ENCODE measurements at regions not wholly inside any gene's neighbourhood (a gene's known extent, or its start where the extent isn't known, plus 50 kb on each side); places are given as distances from the start of the nearest gene placed in this dataset.

DNA sequence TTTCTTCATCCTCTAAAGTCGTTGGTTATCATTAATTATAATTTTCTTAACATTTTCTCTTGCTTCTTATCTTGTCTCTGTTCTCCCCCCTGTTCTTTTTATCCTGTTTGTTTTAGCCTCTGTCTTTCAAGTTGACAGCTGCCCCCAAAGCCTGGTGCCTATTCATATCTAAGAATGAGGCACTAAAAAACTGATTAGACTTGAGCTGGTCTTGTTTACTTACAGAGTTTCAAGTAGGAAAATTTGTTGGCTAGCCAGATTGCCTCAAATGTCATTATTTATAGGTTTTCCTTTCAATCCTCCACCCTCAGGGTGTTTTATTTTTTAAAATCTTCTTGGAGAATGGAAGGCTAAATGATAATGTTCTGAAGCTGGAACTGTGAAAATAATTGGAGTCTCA lies 236.0 kb downstream of the UTP18 start:
- no peak for DNase-seq

DNA sequence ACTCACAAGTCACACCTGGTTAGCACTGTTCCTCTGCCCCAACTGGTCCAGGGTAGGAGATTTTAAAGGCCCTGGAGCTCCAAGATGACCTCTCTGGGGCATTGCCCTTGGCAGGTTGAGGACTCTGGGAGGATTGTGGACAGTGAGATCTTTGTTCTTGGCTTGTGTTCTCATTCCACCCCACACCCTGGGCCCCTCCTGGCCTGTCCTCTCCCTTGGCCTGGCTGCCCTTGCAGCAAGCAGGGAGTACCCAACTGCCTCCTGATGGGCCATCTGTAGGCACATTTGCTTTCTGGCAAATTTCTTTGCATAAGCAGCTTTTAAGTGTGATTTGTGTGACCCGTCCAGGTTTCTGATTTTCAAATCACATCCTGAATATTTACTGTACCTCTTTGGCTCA lies 239.6 kb downstream of the UTP18 start:
- DNase-seq: no peak

DNA sequence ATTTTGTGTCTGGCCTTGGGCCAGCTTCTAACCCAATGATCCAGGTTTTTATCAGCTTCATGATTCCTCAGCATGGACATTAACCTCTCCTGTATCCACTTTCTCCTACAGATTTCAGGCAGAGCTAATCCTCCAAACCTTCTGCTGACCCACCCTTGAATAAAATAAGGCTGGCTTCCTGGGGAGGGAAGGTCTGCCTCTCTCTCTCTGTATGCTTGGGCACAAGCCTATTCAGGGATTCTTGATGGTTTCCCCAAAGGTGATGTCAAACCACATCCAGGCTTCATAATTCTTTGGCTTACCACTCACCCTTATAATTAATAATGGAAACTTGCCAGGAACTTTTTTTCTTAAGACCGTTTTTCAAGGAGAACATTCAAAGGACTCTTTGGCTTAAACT lies 240.1 kb downstream of the UTP18 start:
- no peak for DNase-seq

DNA sequence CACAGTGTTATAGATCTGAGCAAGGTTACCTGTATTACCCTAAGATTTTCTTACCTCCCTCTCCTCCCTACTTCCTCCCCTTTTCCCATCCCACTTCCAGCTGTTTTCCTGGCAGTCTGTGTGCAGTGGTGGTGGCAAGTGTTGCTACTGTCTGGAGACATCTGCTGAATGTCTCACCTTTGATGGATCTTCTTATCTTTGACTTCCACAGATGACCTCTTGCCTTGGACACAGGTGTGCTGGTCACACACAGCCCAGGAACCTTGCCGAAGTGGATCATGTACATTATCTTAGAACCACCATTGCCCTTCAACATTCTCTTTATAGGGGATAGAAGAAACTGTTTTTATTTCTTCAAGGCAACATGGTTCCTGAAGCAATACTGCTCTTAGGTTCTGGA lies 245.1 kb downstream of the UTP18 start:
- DNase-seq: no peak

DNA sequence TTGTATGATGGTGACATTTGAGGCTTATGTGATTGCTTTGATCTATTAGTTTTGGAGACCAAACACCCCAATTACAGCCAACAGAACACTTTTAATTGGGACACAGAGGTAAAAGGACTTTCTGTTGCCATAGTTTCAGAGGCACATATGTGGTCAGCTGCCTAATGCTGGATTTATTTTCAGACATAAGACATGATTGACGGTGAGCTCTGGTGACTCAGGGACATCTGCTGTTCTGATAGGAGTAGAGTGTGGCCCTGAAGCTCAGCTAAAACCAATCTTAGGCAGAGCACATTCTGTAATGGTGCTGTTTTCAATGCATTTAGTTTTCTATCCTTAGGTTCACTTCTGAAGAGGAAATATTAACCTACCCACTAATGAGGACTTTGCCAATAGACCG lies 247.1 kb downstream of the UTP18 start:
- DNase-seq: no peak

DNA sequence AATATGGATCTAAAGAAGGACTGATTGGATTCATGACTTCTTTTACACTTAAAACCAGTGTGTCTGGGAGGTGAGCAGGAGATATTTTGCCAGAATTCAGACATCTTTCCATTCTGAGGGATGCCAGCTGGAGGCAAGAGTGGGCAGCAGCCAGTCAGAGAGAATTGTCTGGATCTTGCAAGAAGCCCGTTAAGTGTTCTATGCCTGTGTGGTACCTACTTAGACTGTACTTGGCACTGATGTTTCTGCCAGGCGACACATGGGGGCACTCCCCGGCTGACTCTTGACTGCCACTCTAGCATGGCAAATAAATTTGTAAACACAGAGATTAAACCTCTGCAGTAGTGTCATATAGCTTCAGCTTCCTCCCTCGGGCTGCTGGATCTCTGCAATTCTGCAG lies 247.7 kb downstream of the UTP18 start:
- DNase-seq: no peak

DNA sequence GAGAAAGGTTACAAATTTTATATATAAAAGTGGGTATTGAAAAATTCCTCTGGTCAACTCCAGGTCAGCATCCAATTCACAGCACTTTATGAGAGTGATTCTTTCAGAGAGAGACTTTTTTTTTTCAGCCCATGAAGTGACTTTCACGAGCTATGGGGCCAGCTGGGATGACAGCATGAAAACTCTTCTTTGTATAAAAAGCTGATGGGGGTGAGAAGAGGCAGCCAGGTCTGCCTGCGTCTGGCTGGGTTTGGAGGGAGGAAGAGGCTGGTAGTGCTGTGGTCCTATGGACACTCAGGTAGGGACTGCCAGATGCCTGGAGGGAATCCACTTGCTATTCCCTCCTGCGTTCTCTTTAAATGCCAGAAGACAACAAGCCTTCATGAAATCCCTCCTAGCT lies 250.6 kb downstream of the UTP18 start:
- DNase-seq: no peak

DNA sequence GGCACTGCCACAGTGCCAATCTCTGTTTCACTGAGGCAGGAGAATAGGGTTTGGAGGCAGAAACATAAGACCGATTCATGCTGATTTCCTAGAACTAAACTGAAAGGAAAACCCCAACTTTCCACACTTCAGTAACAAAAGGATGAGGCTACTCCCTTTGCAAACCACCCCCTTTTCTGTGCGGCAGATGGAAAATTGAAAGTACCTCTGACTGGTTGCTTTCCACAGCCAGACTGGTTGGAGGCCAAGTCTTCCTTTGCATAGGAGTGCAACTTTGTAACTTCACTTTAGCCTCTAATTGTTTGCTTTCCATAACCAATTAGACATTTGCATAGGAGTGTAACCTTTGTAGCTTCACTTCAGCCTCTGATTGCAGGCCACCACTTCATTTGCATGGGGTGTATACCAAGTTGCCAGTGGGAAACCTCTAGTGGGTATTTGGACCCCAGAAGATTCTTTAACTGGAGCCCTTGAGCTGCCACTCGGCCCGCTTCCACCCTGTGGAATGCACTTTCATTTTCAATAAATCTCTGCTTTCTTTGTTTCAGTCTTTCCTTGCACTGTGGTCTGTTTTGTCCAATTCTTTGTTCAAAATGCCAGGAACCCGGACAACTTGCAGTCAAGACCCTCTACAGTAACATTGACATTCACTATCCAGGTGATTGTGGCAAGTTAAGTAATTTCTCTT lies 252.0 kb downstream of the UTP18 start:
- no peak for DNase-seq

DNA sequence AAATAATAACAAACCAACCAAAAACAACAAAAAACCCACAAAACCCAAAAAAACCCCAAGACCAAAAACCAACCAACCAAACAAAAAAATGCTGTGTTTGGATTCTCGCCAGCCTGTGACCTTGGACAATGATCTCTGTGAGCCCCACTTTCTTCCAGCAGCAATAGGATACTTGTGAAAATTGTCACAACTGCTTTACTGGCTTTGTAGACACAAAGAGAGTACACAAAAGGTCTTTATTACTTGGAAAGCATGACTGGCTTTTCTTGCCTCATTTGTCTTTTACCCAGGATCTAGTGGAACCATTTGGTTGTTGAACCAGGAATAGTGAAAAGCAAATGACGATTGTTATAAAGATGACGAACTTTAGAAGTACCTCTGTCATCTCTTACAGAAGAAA lies 256.6 kb downstream of the UTP18 start:
- DNase-seq: no peak

DNA sequence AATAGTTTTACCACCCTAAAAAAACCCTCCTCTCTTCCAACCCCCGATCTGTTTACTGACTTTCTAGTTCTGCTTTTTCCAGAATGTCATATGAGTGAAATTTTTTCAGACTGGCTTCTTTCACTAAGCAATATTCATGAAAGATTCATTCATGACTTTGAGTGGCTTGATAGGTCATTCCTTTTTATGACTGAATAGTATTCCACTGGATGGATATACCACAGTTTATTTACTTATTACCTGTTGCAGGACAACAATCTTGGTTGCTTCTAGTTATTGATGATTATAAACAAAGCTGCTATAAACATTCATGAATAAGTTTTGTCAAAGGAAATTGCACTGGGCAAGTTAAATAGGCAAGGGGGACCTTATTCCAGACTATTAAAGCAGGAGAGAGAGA lies 264.2 kb downstream of the UTP18 start:
- no peak for DNase-seq

DNA sequence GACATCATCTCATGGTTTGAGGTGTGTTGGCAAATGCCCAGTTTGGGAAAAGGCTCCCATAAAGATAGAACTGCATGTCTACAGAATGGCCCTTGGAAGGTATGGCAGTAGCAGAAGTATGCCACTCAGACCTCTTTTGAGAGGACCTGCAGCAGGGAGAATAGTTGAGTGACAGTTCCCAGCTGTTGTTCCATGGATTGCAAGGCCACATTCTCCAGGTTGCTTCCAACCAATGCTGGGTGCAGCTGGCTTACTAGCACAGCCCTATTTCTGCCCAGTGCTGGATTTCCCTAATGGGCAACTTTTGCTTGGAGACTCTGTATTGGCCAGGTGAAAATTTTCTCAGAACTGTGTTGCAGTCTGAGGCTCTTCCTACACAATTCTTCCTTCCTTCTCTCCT lies 266.2 kb downstream of the UTP18 start:
- no peak for DNase-seq

DNA sequence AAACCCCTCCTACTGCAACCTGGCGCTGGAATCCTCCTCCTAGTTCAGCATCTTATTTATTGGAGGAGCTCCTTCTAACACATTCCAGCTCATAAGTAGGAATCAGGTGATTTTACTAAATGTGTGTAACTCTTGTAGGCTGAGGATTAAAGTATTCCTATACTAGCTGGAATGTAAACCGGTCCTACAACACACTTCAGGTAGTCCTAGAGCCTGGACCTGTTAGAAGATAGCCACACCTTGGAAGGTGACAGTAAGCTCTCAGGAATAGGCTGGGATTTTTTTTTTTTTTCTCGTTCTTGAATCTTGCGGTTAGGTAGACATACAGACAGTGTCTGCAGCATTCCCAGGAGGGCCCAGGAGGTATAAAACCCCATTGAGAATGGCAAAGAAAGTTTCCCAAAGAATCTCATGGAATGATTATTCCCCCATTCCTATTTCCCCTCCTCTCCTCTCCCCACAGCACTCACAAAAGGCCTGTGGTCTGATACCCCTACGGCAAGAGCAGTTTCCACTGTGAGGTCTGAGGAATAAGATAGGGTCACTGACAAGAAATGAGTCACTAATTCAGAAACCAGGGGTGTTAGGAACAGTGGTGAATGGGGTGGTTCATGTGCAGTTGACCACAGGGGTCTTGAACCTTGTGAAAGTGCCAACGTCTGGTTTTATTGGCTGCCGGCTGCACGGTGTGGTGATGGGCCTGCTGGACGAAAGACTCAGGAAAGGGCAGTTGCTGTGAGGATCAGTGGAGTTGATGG lies 267.1 kb downstream of the UTP18 start:
- DNase-seq: no peak

DNA sequence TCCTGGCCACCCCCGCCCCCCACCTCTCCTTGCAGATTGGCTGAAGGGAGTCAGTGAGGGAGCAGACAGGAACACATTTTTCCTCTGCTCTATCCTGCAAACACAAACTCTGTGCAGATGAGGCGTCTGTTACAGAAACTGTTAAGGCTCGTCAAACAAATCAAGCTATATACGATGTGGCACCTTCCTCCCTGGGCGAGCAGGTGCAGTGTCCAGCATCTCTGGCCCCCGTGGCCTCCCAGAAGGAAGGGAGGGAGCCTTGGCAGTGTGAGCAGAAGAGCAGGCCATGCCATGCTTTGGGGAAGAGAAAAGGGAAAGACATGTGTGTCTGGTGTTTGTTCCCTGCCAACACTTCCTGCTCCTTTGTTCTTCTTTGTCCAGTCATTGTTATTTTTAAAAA lies 267.8 kb downstream of the UTP18 start:
- DNase-seq: no peak

DNA sequence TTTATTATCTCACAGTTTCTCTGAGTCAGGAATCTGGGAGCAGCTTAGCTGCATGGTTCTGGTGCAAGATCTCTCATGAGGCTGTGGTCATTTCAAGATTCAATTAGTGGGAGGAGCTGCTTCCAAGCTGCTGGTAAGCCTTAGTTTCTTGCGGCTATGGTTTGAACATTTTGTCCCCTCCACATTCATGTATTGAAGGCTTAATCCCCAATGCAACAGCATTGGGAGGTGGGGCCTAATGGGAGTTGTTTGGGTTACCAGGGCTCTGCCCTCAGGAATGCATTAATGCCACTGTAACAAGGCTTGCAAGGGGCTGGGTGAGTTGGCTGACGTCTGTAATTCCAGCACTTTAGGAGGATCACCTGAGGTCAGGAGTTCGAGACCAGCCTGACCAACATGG lies 272.9 kb downstream of the UTP18 start:
- DNase-seq: no peak

DNA sequence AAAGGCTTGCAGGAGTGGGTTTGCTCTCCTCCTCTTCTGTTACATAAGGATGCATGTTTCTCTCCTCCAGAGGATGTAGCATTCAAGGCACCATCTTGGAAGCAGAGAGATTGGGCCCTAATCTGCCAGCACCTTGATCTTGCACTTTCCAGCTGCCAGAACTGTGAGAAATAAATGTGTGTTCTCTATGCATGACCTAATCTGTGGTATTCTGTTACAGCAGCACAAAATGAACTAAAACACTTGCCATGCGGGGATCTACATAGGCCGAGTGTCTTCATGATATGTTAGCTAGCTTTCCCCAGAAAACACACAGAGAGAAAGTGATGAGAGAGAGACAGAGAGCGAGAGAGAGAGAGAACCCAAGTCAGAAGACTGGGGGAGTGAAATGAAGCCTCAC lies 273.5 kb downstream of the UTP18 start:
- no peak for DNase-seq

DNA sequence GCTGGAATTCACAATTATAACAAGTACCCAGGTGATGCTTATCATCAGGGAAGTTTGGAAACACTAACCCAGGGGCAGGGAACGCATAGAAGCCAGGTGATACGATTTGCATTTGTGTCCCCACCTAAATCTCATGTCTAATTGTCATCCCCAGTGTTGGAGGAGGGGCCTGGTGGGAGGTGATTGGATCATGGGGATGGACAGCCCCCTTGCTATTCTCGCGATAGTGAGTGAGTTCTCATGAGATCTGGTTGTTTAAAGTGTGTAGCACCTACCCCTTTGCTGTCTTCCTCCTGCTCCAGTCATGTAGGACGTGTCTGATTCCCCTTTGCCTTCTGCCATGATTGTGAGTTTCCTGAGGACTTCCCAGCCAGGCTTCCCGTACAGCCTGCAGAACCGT lies 276.3 kb downstream of the UTP18 start:
- DNase-seq: no peak

DNA sequence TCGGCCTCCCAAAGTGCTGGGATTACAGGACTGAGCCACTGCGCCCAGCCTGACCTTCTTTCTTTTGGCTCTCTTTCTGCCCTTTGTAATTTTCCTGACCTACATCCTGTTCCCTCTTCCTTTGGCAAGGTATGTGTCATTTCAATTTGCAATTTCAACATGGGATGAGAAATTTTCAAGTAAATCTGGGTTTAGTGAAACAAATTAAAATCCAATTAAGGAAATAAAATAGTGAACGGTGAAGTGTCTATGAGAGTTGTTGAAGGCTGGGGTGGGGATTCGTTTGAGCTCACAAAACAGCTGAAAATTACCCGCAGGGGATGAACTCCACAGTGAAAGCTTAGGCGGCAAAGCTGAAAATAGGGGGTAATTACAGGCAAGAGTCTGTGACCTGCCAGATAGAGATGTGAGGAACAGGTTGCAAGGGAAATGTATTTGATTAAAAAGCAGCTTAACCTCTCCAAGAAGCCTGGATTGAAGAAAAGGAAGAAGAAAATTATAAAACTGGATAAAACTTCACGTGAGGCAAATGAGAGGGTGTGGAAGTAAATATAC lies 277.7 kb downstream of the UTP18 start:
- DNase-seq: no peak

DNA sequence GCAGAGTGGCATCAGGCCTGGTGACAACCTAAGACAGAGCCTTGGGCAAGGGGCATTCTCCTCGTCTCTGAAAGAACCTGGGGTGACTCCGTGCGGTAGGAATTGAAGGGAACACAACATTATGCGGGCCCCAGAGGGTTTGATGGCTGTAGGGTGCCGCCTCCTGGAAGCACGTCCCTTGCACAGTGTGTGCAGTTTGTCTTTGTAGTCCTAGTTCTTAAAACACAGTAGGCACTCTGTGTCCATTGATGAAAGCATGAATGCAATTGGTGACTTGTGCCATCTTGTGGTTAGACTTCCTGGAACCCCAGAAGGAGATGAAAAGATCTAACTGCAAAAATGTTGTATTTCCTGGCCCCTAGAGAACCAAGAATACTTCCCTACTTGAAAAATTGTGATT lies 279.8 kb downstream of the UTP18 start:
- no peak for DNase-seq

DNA sequence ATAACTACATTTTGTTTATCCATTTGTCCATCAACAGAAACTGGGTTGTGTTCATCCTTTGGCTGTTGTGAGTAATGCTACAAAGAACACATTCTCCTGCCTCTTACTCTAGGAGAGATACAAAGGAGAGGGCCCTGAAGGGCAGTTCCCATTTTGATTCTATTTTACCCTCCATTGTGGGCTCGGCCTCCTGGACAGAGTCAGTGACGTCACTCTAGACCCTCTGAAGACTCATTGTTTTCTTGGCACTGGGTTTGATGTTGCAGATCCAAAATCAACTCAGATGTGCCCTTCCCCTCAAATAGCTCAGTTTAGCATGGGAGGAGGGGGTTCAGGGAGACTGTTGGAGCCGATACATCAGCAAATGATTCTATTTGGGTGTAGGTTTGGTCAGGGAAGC lies 280.9 kb downstream of the UTP18 start:
- no peak for DNase-seq

DNA sequence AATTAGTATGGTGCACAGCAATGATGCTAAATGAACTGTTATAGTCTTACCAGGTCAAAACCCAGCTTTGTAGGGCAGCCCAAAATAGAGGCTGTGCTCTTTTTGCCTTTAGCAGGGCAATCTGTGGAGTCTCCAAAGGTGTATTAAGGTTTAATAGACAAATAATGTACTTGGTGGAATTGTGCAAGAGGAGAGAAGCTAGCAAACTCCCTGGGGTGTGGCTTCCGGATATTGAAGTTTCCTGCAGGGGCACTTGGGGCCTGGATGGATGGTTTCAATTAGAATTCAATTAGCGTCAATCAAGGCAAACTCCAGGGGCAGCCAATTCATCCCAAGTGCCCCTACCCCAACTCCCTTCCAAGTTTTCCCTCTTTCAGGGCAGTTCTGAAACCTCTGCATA lies 285.8 kb downstream of the UTP18 start:
- no peak for DNase-seq

DNA sequence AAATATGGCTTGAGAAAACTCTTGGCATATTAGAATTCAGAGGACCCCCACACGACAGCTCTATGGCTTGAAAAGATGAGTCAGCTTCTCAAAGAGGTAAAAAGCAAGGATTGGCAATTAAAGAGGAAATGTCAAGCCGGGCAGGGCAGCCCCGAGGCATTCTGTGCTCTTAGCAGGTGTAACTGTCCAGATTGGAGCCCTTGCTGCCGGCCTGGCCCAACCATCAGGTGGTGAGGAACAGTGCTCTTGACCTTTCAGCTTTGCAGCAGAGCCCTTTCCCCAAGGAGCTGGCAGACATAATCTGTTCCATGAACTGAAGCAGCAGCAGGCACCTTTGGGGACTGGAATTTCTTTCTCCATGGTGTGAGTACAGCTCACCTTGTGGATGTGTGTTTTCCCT lies 287.8 kb downstream of the UTP18 start:
- DNase-seq: no peak

DNA sequence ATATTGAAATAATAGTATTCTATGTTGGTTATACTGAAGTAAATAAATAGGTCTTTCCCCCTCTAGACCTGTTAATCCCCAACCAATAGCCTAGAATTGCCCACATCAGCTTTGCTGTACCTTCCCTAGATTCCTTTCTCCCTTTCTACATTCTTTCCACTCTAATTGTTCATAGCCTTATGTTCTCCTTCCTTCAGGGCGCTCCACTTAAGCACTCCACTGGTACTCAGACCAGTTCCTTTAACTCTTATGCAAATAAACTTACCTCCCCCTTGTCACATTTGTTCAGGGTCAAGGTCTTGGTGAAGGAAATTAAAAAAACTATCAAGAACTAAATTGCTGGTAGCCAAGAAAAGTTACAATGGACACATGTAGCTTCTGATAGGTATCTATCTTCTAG lies 294.8 kb downstream of the UTP18 start:
- no peak for DNase-seq

DNA sequence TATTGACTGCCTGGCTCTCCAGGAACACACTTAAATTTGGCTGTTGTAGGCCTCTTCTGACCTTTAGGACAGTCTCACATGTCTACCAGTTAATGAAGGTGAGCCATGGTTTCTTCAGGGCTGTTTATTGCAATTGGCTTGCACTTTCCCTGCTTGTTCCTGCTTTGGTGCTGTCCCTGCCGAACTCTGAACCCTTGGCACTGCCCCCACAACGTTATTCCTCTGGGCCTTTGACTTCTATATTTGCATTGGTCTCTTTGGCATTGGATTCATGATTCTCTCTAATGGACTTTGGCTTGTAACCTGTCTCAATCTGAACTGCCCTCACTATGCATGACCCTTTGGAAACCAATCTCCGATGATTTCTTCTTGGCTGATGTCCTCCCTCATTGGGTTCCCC lies 299.4 kb downstream of the UTP18 start:
- DNase-seq: no peak

DNA sequence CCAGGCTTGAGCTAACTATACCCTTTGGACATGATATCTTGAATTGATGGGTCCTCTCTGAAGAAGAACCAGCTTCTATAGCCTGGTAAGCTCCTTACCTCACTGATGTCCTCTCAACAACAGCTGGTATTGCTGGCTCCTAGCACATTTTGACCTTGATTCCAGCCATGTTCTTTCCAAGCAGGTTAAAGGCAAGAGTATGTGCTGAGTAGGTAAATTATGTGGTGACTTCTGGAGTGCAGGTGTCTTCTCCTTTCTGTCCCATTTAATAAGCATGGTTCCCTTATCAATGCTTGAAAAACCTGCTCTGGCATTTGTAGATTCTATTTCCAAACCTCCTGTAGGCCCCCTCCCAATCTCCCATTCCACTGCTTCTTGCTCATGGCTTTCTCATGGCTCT lies 300.1 kb downstream of the UTP18 start:
- no peak for DNase-seq

DNA sequence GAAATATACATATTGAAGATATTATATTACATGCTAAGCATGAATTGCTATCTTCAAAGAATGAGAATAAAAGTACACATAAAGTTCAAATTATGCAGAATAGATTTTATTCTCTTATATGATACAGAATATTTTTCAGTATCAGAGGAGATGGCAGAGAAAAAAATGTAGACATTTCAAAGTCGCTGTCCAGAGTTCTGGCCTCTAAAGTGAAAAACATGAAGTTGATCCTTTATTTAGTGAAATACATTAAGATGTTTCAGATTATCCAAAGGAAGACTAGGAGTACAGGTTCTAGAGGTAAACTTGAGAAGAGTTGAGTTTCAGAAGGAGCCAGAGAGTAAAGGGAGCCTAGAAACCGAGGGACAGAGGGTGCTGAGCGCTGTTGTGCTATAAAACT lies 303.6 kb downstream of the UTP18 start:
- no peak for DNase-seq
